B cell (primary cell): ENCODE measurements at regions not wholly inside any gene's neighbourhood (a gene's known extent, or its start where the extent isn't known, plus 50 kb on each side); places are given as distances from the start of the nearest gene placed in this dataset.

Source experiments
- ATAC-seq: fragments of 200-7000 bp; cut with Tn5 transposase; one replicate; pipeline ENCODE4 v1.10.0; 2021; ENCODE audit warnings: low read depth, mild to moderate bottlenecking, moderate number of reproducible peaks, moderate library complexity
- CTCF ChIA-PET: fragments of 350-600 bp; sonication (Branson Sonifier 250); formaldehyde crosslinking; loops from one replicate; lab custom pipeline; 2021; ENCODE audit warnings: antibody characterized with exemption, inconsistent platforms; lab: Charles Lee
- POLR2A ChIA-PET: fragments of 350-600 bp; sonication (Branson Sonifier 250); formaldehyde crosslinking; loops from one replicate; lab custom pipeline; 2021; ENCODE audit warnings: antibody characterized with exemption; lab: Charles Lee
- DNase-seq: peaks from one replicate; pipeline ENCODE4 v3.0.0; 2013
- H2AFZ ChIP-seq: 2 replicates; pipeline ENCODE4 v1.6.1; 2012; ENCODE audit warnings: mild to moderate bottlenecking, low read depth, low read length; ENCODE audit not compliant: insufficient read depth, poor library complexity, severe bottlenecking
- H3K27ac ChIP-seq, 2 donors: 1 replicate in 1 of 2; 2 replicates in 1 of 2; pipeline ENCODE4 v1.5.1; 2012 to 2013; ENCODE audit warnings: low read length in 2 of 2, mild to moderate bottlenecking in 2 of 2, moderate library complexity in 1 of 2
- H3K27me3 ChIP-seq, 4 experiments: fragments of 200-600 bp in 1 of 4; sonication (generic) in 1 of 4; replicated peaks in 1 of 4; 1 replicate in 2 of 4; 2 replicates in 2 of 4; pipeline versions ENCODE4 v1.6.1 to v1.7.0; 2013 to 2016; ENCODE audit warnings: low read length in 3 of 4, mild to moderate bottlenecking in 2 of 4, mixed read lengths in 1 of 4, moderate library complexity in 1 of 4; ENCODE audit not compliant: insufficient read depth in 4 of 4, control insufficient read depth in 3 of 4; ENCODE audit errors: control extremely low read depth in 1 of 4
- H3K36me3 ChIP-seq, 2 experiments: replicated peaks in 1 of 2; 1 replicate in 1 of 2; 2 replicates in 1 of 2; pipeline versions ENCODE4 v1.6.1 to v1.7.1; 2013; ENCODE audit warnings: low read length in 1 of 2; ENCODE audit not compliant: insufficient read depth in 2 of 2, control insufficient read depth in 1 of 2; ENCODE audit errors: control extremely low read depth in 1 of 2, extremely low read depth in 1 of 2
- H3K4me1 ChIP-seq, 2 donors: fragments of 200-600 bp in 1 of 2; sonication (generic) in 1 of 2; 1 replicate in 1 of 2; 2 replicates in 1 of 2; pipeline versions ENCODE4 v1.5.1 to v1.6.1; 2013 to 2017; ENCODE audit warnings: low read length in 2 of 2; ENCODE audit not compliant: control insufficient read depth in 2 of 2, insufficient read depth in 2 of 2
- H3K4me2 ChIP-seq: replicated peaks from 2 replicates; pipeline ENCODE3; 2012; ENCODE audit warnings: mild to moderate bottlenecking, low read depth, low read length; ENCODE audit not compliant: poor library complexity, severe bottlenecking
- H3K4me3 ChIP-seq, 5 experiments: fragments of 200-600 bp in 1 of 5; sonication (generic) in 1 of 5; 1 replicate in 3 of 5; 2 replicates in 2 of 5; pipeline versions ENCODE4 v1.5.1 to v1.7.0; 2011 to 2016; ENCODE audit warnings: low read length in 4 of 5, mild to moderate bottlenecking in 4 of 5, low read depth in 2 of 5, control low read depth in 1 of 5, moderate library complexity in 1 of 5; ENCODE audit not compliant: insufficient read depth in 1 of 5; ENCODE audit errors: control extremely low read depth in 1 of 5, extremely low read depth in 1 of 5
- H3K79me2 ChIP-seq: fragments of 200-600 bp; sonication (generic); one replicate; pipeline ENCODE4 v1.6.0; 2016; ENCODE audit warnings: low read length; ENCODE audit not compliant: control insufficient read depth, insufficient read depth
- H3K9ac ChIP-seq: fragments of 200-600 bp; sonication (generic); 2 replicates; pipeline ENCODE4 v1.6.1; 2017; ENCODE audit warnings: mild to moderate bottlenecking, low read length, moderate library complexity
- H3K9me3 ChIP-seq, 3 donors: one replicate each; pipeline versions ENCODE4 v1.6.1 to v1.7.1; 2013; ENCODE audit warnings: low read length in 2 of 3; ENCODE audit not compliant: control insufficient read depth in 2 of 3, insufficient read depth in 1 of 3; ENCODE audit errors: control extremely low read depth in 1 of 3
- H4K20me1 ChIP-seq: 2 replicates; pipeline ENCODE4 v1.6.0; 2012; ENCODE audit warnings: mild to moderate bottlenecking, low read length; ENCODE audit not compliant: insufficient read depth, control insufficient read depth, poor library complexity, severe bottlenecking
- H3K27ac Mint-ChIP-seq: one replicate; pipeline ENCODE4 v1.8.0; 2021; ENCODE audit warnings: mixed read lengths
- H3K27me3 Mint-ChIP-seq: one replicate; pipeline ENCODE4 v1.8.0; 2021; ENCODE audit warnings: mixed read lengths
- H3K4me1 Mint-ChIP-seq: one replicate; pipeline ENCODE4 v1.8.0; 2021; ENCODE audit warnings: mixed read lengths
- H3K4me3 Mint-ChIP-seq: one replicate; pipeline ENCODE4 v1.8.0; 2021; ENCODE audit warnings: mixed read lengths
- H3K9me3 Mint-ChIP-seq: one replicate; pipeline ENCODE4 v1.8.0; 2022; ENCODE audit warnings: mixed read lengths; ENCODE audit not compliant: insufficient read depth
- CTCF ChIP-seq: fragments of 200-600 bp; IDR thresholded peaks from one replicate; pipeline ENCODE4 v1.8.0; 2022; ENCODE audit warnings: antibody characterized with exemption, mild to moderate bottlenecking
- EZH2 ChIP-seq: IDR thresholded peaks from 2 replicates; pipeline ENCODE4 v1.6.1; 2012; ENCODE audit warnings: borderline replicate concordance, low read depth, mild to moderate bottlenecking, moderate library complexity, low read length; ENCODE audit not compliant: insufficient read depth, poor library complexity, severe bottlenecking
- WGBS: methylation state at CpG from one replicate; pipeline ENCODE4 v1.1.5; 2013; ENCODE audit warnings: missing lambda C conversion rate; ENCODE audit not compliant: insufficient coverage; 5-methylcytosine and 5-hydroxymethylcytosine counted together
- intact Hi-C: fragments of 100-400 bp; cut with micrococcal nuclease; formaldehyde crosslinking; loops from one replicate; pipeline ENCODE4 v1.10.0; 2022

- H3K27ac ChIP-seq = no peak overlapping the region
- H3K4me1 Mint-ChIP-seq = no peaks in the 10 kb centered on the region
- H3K9me3 Mint-ChIP-seq = peaks cover 3% of the 10 kb centered on the region
- H3K36me3 ChIP-seq = no peaks in the 10 kb centered on the region
- no peak overlapping the region for H3K9ac ChIP-seq
- no peak overlapping the region for H3K27ac Mint-ChIP-seq
- ChIA-PET POLR2A (no interaction called here), CTCF (no interaction called here)
- peaks cover 0 to under 1% (median 0%) of the 10 kb centered on the region in 3 donors for H3K9me3 ChIP-seq
- no peaks in the 10 kb centered on the region for H3K4me1 ChIP-seq
- no peak overlapping the region for H2AFZ ChIP-seq
- H3K4me3 ChIP-seq = no peak overlapping the region
- H3K79me2 ChIP-seq = no peaks in the 10 kb centered on the region
- H3K27me3 Mint-ChIP-seq = no peaks in the 10 kb centered on the region
- H3K4me2 ChIP-seq = no peak overlapping the region
- no peaks in the 10 kb centered on the region for H4K20me1 ChIP-seq
- WGBS = 100% methylated on average over 1 of the region's 2 CpGs
- H3K4me3 Mint-ChIP-seq = no peak overlapping the region
- H3K27me3 ChIP-seq = no peaks in the 10 kb centered on the region
- TF ChIP-seq EZH2 (no peak), CTCF (no peak)
- DNase-seq (no peak), ATAC-seq (no peak)
- intact Hi-C loops = no loop called here
Measured at GRCh38 chr5:56301069-56301468, 67.9 kb upstream of the ANKRD55 start.

- H3K36me3 ChIP-seq = no peaks in the 10 kb centered on the region
- Mint-ChIP-seq H3K4me3 (no peak overlapping the region), H3K27ac (no peak overlapping the region), H3K27me3 (no peaks in the 10 kb centered on the region), H3K4me1 (no peaks in the 10 kb centered on the region), H3K9me3 (no peaks in the 10 kb centered on the region)
- ChIA-PET CTCF (no interaction called here), POLR2A (interaction anchor here (0.5 kb wide), 1 partner anchor 18 kb away, joined by 6 read pairs; no protein-coding TSS in a partner anchor)
- no peak overlapping the region for H3K27ac ChIP-seq
- H3K4me1 ChIP-seq = no peaks in the 10 kb centered on the region
- no peaks in the 10 kb centered on the region for H3K9me3 ChIP-seq
- TF ChIP-seq CTCF = no peak
- 96% methylated on average over 5 of the region's 5 CpGs for WGBS
- H4K20me1 ChIP-seq = no peaks in the 10 kb centered on the region
- no peak overlapping the region for H3K4me3 ChIP-seq
- no peak for DNase-seq
- H3K27me3 ChIP-seq = no peaks in the 10 kb centered on the region
- intact Hi-C loops = no loop called here
- no peak for ATAC-seq
- H3K9ac ChIP-seq = no peak overlapping the region
- H3K4me2 ChIP-seq = no peak overlapping the region
- H2AFZ ChIP-seq = no peak overlapping the region
- no peaks in the 10 kb centered on the region for H3K79me2 ChIP-seq
Measured at GRCh38 chr5:56299212-56299611, 66.1 kb upstream of the ANKRD55 start.
